ENCODE measurements at regions not wholly inside any gene's neighbourhood (a gene's known extent, or its start where the extent isn't known, plus 50 kb on each side); places are given as distances from the start of the nearest gene placed in this dataset.

DNA sequence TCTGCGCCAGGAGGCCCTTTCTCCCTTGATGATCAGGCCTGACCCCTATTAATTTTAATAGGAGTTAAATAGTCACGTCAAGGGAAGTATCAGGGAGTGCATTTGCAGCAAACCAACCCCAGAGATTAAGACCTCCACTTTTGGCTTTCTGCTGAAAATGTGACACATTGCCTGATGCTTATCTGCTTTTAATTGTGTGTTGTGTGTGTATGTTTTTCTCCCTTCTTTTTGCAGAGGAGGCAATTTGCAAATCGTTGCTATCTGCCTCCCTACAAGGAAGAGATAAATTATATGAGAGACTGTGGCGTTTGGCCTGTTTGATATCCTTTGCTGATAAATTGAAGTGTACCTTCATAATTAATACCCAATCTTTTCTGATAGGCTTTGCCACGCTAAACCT is 822.9 kb downstream of the VRK1 start:
- H3K27ac ChIP-seq (ENCODE audit: low read depth, low read length): no peak overlapping the region
- H3K36me3 ChIP-seq (ENCODE audit: control insufficient read depth in 5 of 5, insufficient read depth in 5 of 5, low read length in 5 of 5): no peaks in the 10 kb centered on the region
- no peak overlapping the region for H3K4me3 ChIP-seq (ENCODE audit: low read depth in 1 of 5, low read length in 5 of 5)

DNA sequence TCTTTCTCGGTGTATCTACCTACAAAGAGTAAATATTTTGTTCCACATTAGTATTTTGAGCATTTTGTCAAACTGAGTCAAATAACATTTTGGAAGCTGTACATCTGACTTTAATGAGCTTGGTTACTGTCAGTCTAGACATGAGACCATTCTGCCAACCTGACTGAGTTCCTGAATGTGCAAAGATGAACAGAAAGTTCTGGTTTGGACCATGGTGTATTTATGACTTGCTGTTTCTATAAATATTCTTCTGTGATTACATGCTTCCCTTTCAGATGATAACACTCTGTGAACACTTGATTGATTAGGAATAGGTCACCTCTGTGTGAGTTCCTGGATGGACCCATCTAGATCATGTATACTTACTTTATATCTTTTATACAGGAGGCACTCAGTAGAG is 827.8 kb downstream of the VRK1 start:
- Histone ChIP-seq H3K4me1 (ENCODE audit: control insufficient read depth in 5 of 5, insufficient read depth in 5 of 5, low read length in 5 of 5) (no peaks in the 10 kb centered on the region), H3K4me3 (ENCODE audit: low read depth in 1 of 5, low read length in 5 of 5) (no peak overlapping the region), H3K9me3 (ENCODE audit: control insufficient read depth in 5 of 5, low read length in 5 of 5) (no peaks in the 10 kb centered on the region), H3K27me3 (ENCODE audit: control insufficient read depth in 5 of 5, insufficient read depth in 4 of 5, low read length in 5 of 5) (no peaks in the 10 kb centered on the region), H3K9ac (ENCODE audit: low read length in 5 of 5) (no peak overlapping the region), H3K36me3 (ENCODE audit: control insufficient read depth in 5 of 5, insufficient read depth in 5 of 5, low read length in 5 of 5) (no peaks in the 10 kb centered on the region), H3K27ac (ENCODE audit: low read depth, low read length) (no peak overlapping the region)

More for the DNA sequence above, 822.9 kb downstream of the VRK1 start:
- Histone ChIP-seq H3K27me3 (ENCODE audit: control insufficient read depth in 5 of 5, insufficient read depth in 4 of 5, low read length in 5 of 5) (no peaks in the 10 kb centered on the region), H3K9ac (ENCODE audit: low read length in 5 of 5) (no peak overlapping the region), H3K4me1 (ENCODE audit: control insufficient read depth in 5 of 5, insufficient read depth in 5 of 5, low read length in 5 of 5) (no peaks in the 10 kb centered on the region), H3K9me3 (ENCODE audit: control insufficient read depth in 5 of 5, low read length in 5 of 5) (peaks cover 0 to 4% (median 0%) of the 10 kb centered on the region in 5 donors)

DNA sequence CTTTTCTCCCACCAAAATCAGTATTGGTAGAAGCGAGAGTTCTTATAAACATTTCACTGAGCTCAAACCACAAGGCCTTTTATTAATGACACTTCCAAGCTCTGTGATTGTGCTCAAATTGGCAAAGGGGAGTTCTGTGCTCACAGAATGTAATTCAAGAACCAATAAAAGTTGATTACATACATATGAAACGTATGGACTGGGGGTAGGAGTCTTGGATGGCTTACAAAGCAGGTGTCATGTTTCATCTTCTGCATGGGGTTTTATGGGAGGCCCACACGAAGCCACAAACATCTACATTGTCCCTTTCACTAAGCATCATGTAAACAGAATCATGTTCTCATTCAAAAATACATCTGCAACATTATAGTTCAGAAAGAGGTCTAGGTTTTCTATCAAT is 828.3 kb downstream of the VRK1 start:
- Histone ChIP-seq H3K36me3 (ENCODE audit: control insufficient read depth in 5 of 5, insufficient read depth in 5 of 5, low read length in 5 of 5) (no peaks in the 10 kb centered on the region), H3K9ac (ENCODE audit: low read length in 5 of 5) (no peak overlapping the region), H3K9me3 (ENCODE audit: control insufficient read depth in 5 of 5, low read length in 5 of 5) (no peaks in the 10 kb centered on the region), H3K4me1 (ENCODE audit: control insufficient read depth in 5 of 5, insufficient read depth in 5 of 5, low read length in 5 of 5) (no peaks in the 10 kb centered on the region), H3K27ac (ENCODE audit: low read depth, low read length) (no peak overlapping the region), H3K27me3 (ENCODE audit: control insufficient read depth in 5 of 5, insufficient read depth in 4 of 5, low read length in 5 of 5) (no peaks in the 10 kb centered on the region), H3K4me3 (ENCODE audit: low read depth in 1 of 5, low read length in 5 of 5) (no peak overlapping the region)

DNA sequence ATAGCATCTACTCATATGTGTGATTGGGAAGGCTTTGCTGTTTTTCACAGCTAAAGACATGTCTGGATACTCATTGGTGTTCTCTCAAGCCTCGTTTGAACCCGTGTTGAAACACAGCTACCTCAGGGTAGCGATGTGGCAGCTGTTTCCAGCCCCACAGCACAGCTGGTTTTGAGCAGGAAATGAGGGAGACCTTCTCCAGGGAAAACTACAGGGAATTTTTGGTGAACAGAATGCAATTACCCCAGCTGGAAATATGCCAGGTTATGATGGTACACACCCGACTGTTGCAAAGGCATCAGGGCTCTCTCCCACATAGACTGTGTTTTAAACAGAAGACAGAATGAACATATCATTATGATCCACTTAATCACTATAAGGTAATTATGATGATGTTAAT is 828.9 kb downstream of the VRK1 start:
- H3K9me3 ChIP-seq (ENCODE audit: control insufficient read depth in 5 of 5, low read length in 5 of 5): no peaks in the 10 kb centered on the region
- no peak overlapping the region for H3K27ac ChIP-seq (ENCODE audit: low read depth, low read length)
- no peaks in the 10 kb centered on the region for H3K4me1 ChIP-seq (ENCODE audit: control insufficient read depth in 5 of 5, insufficient read depth in 5 of 5, low read length in 5 of 5)
- H3K9ac ChIP-seq (ENCODE audit: low read length in 5 of 5): no peak overlapping the region
- H3K27me3 ChIP-seq (ENCODE audit: control insufficient read depth in 5 of 5, insufficient read depth in 4 of 5, low read length in 5 of 5): no peaks in the 10 kb centered on the region
- H3K4me3 ChIP-seq (ENCODE audit: low read depth in 1 of 5, low read length in 5 of 5): no peak overlapping the region
- no peaks in the 10 kb centered on the region for H3K36me3 ChIP-seq (ENCODE audit: control insufficient read depth in 5 of 5, insufficient read depth in 5 of 5, low read length in 5 of 5)

DNA sequence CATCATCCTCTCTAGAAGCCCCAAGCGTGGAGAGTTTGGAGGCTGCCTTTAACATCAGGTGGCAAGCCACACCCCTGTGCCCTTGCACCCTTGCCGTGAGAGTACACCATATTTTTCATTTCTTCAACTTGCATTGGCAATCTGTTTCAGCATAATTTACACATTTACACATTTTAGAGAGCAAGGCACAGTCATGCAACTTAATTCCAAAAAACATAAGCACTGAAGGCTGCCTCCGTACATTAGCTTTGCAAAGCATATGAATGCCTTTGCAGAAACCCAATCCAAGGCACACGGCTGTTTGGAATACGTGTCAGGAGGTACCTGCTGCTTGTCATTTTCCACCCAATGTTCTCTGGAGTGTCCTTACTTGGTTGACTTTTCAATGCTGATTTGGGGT is 833.1 kb downstream of the VRK1 start:
- no peak overlapping the region for H3K4me3 ChIP-seq (ENCODE audit: low read depth in 1 of 5, low read length in 5 of 5)
- H3K27ac ChIP-seq (ENCODE audit: low read depth, low read length): no peak overlapping the region
- H3K36me3 ChIP-seq (ENCODE audit: control insufficient read depth in 5 of 5, insufficient read depth in 5 of 5, low read length in 5 of 5): no peaks in the 10 kb centered on the region
- peaks cover 0 to 1% (median 0%) of the 10 kb centered on the region in 5 donors for H3K4me1 ChIP-seq (ENCODE audit: control insufficient read depth in 5 of 5, insufficient read depth in 5 of 5, low read length in 5 of 5)
- H3K27me3 ChIP-seq (ENCODE audit: control insufficient read depth in 5 of 5, insufficient read depth in 4 of 5, low read length in 5 of 5): no peaks in the 10 kb centered on the region
- H3K9me3 ChIP-seq (ENCODE audit: control insufficient read depth in 5 of 5, low read length in 5 of 5): no peaks in the 10 kb centered on the region
- H3K9ac ChIP-seq (ENCODE audit: low read length in 5 of 5): no peak overlapping the region

DNA sequence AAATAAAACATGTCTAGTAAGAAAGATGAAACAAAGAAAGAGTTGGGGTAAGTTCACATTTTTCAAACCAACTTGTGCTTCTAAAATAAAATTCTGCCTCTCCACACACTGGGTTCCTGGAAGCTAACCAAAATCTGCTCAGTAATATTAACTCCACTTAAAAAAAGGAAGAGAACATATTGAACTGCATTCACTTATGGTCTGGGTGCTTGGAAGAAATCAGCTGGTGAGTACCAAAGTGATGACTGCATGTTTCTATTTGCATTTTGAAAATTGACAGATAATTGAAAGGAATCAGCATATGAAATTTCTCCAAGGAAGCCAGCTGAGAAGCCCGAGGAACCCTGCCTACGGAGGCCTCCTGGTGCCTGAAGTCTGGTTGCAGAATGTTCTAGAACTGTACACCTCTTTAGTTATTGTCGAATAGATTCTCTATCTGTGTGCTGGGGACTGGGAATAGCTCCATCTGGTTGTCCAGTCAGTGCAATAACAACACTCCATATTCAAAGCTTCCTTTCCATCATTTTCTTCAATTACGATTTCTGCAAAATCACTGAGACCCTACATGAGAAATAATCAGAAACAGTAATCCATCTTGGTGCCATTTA is 836.1 kb downstream of the VRK1 start:
- no peaks in the 10 kb centered on the region for H3K36me3 ChIP-seq (ENCODE audit: control insufficient read depth in 5 of 5, insufficient read depth in 5 of 5, low read length in 5 of 5)
- H3K9ac ChIP-seq (ENCODE audit: low read length in 5 of 5): no peak overlapping the region
- H3K27ac ChIP-seq (ENCODE audit: low read depth, low read length): no peak overlapping the region
- no peak overlapping the region for H3K4me3 ChIP-seq (ENCODE audit: low read depth in 1 of 5, low read length in 5 of 5)
- no peaks in the 10 kb centered on the region for H3K27me3 ChIP-seq (ENCODE audit: control insufficient read depth in 5 of 5, insufficient read depth in 4 of 5, low read length in 5 of 5)
- H3K4me1 ChIP-seq (ENCODE audit: control insufficient read depth in 5 of 5, insufficient read depth in 5 of 5, low read length in 5 of 5): peaks cover 0 to 6% (median 0%) of the 10 kb centered on the region in 5 donors
- no peaks in the 10 kb centered on the region for H3K9me3 ChIP-seq (ENCODE audit: control insufficient read depth in 5 of 5, low read length in 5 of 5)

DNA sequence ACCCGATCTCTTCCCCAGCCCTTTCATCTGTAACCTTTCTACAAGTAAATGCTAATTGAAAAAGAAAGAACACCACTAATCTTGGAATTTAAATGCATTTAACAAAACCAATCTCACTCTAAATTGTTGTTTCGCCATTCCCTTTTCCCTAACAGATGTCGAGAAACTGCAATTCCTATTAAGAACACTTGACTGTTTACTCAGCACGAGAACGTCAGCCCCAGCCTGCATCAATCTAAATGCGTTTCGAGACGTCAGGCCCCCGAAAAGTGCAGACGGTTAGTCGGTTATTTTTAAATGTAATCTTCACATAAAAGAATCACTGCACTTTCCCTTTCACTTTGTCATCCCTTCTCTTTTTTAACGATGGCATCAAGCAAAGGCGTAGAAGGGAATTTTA is 837.6 kb downstream of the VRK1 start:
- peak overlapping the region in 3 of 5 donors; percentile 11 to 52 (median 23) for H3K9ac ChIP-seq (ENCODE audit: low read length in 5 of 5)
- no peaks in the 10 kb centered on the region for H3K36me3 ChIP-seq (ENCODE audit: control insufficient read depth in 5 of 5, insufficient read depth in 5 of 5, low read length in 5 of 5)
- H3K27ac ChIP-seq (ENCODE audit: low read depth, low read length): no peak overlapping the region
- no peaks in the 10 kb centered on the region for H3K9me3 ChIP-seq (ENCODE audit: control insufficient read depth in 5 of 5, low read length in 5 of 5)
- H3K4me1 ChIP-seq (ENCODE audit: control insufficient read depth in 5 of 5, insufficient read depth in 5 of 5, low read length in 5 of 5): peaks cover 0 to 6% (median 0%) of the 10 kb centered on the region in 5 donors
- H3K27me3 ChIP-seq (ENCODE audit: control insufficient read depth in 5 of 5, insufficient read depth in 4 of 5, low read length in 5 of 5): no peaks in the 10 kb centered on the region
- peak overlapping the region; percentile 20 to 52 (median 35) for H3K4me3 ChIP-seq (ENCODE audit: low read depth in 1 of 5, low read length in 5 of 5)

DNA sequence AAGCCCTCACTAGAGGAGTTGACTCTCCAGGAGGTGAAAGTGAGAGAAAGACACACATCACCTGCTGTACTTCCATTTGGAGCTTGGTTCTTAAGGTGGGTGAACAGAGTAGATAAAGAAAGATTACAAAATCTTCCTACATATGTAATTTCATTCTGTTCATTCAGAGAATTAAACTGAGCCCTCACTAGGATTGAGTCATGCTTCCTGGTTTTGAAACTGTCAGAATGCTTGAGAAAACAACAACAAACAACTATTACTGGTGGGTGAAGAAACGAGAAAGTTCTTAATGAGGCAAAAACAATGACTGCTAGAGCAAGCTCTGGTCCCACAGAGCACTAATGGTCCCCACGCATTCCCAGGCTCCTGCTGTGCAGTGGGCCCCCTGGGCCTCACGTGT is 841.7 kb downstream of the VRK1 start:
- Histone ChIP-seq H3K4me1 (ENCODE audit: control insufficient read depth in 5 of 5, insufficient read depth in 5 of 5, low read length in 5 of 5) (peaks cover 0 to 24% (median 17%) of the 10 kb centered on the region in 5 donors), H3K36me3 (ENCODE audit: control insufficient read depth in 5 of 5, insufficient read depth in 5 of 5, low read length in 5 of 5) (no peaks in the 10 kb centered on the region), H3K9ac (ENCODE audit: low read length in 5 of 5) (no peak overlapping the region), H3K9me3 (ENCODE audit: control insufficient read depth in 5 of 5, low read length in 5 of 5) (no peaks in the 10 kb centered on the region), H3K4me3 (ENCODE audit: low read depth in 1 of 5, low read length in 5 of 5) (no peak overlapping the region), H3K27ac (ENCODE audit: low read depth, low read length) (no peak overlapping the region), H3K27me3 (ENCODE audit: control insufficient read depth in 5 of 5, insufficient read depth in 4 of 5, low read length in 5 of 5) (no peaks in the 10 kb centered on the region)

DNA sequence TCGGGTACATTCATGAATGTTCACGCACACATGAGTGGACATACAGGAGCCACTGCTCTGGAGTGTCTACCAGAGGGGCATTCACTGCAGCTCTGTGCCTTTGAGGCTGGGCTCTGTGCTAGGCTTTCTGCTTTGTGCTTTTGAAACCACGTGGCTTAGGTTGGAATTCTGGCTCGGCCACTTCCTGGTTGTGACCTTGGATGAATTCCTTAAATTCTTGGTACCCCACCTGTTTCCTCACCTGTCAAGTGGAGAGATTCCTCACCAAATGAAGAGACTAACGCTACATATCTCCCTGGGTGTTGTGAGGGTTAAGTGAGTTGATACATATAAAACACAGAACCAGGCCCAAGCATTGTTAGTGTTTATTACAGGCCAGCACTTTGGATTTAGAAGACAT is 842.8 kb downstream of the VRK1 start:
- Histone ChIP-seq H3K4me1 (ENCODE audit: control insufficient read depth in 5 of 5, insufficient read depth in 5 of 5, low read length in 5 of 5) (peaks cover 0 to 24% (median 17%) of the 10 kb centered on the region in 5 donors), H3K27me3 (ENCODE audit: control insufficient read depth in 5 of 5, insufficient read depth in 4 of 5, low read length in 5 of 5) (no peaks in the 10 kb centered on the region), H3K9ac (ENCODE audit: low read length in 5 of 5) (no peak overlapping the region), H3K36me3 (ENCODE audit: control insufficient read depth in 5 of 5, insufficient read depth in 5 of 5, low read length in 5 of 5) (no peaks in the 10 kb centered on the region), H3K9me3 (ENCODE audit: control insufficient read depth in 5 of 5, low read length in 5 of 5) (no peaks in the 10 kb centered on the region), H3K4me3 (ENCODE audit: low read depth in 1 of 5, low read length in 5 of 5) (no peak overlapping the region), H3K27ac (ENCODE audit: low read depth, low read length) (no peak overlapping the region)

DNA sequence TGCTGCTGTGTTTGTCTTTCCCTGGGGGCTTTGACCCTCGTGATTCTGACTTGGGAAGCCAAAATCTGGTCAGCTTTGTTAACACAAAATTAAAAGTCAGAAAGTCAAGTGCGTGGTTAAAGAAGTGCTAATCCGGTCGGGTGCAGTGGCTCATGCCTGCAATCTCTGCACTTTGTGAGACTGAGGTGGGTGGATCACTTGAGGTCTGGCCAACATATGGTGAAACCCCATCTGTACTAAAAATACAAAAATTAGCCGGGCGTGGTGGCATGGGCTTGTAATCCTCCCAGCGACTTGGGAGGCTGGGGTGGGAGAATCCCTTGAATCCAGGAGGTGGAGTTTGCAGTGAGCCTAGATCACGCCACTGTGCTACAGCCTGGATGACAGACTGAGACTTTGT is 844.6 kb downstream of the VRK1 start:
- peaks cover 0 to 18% (median 13%) of the 10 kb centered on the region in 5 donors for H3K4me1 ChIP-seq (ENCODE audit: control insufficient read depth in 5 of 5, insufficient read depth in 5 of 5, low read length in 5 of 5)
- no peaks in the 10 kb centered on the region for H3K36me3 ChIP-seq (ENCODE audit: control insufficient read depth in 5 of 5, insufficient read depth in 5 of 5, low read length in 5 of 5)
- H3K27ac ChIP-seq (ENCODE audit: low read depth, low read length): peak overlapping the region; percentile 57
- peak overlapping the region in 1 of 5 donors; percentile 1 for H3K4me3 ChIP-seq (ENCODE audit: low read depth in 1 of 5, low read length in 5 of 5)
- H3K9ac ChIP-seq (ENCODE audit: low read length in 5 of 5): no peak overlapping the region
- no peaks in the 10 kb centered on the region for H3K27me3 ChIP-seq (ENCODE audit: control insufficient read depth in 5 of 5, insufficient read depth in 4 of 5, low read length in 5 of 5)
- no peaks in the 10 kb centered on the region for H3K9me3 ChIP-seq (ENCODE audit: control insufficient read depth in 5 of 5, low read length in 5 of 5)

Data from subcutaneous abdominal adipose tissue (tissue), 5 donors.